SU-DHL-6 (cell line): ENCODE measurements at regions not wholly inside any gene's neighbourhood (a gene's known extent, or its start where the extent isn't known, plus 50 kb on each side); places are given as distances from the start of the nearest gene placed in this dataset.

Source experiments
- H2AFZ ChIP-seq: fragments of 200-600 bp; sonication (generic); 2 replicates; pipeline ENCODE4 v1.6.1; 2014; ENCODE audit warnings: low read depth, mild to moderate bottlenecking, moderate library complexity, mixed read lengths, antibody characterized with exemption, low read length; ENCODE audit not compliant: severe bottlenecking
- H3F3A ChIP-seq: fragments of 200-600 bp; shearing (Covaris generic); 2 replicates; pipeline ENCODE4 v1.6.0; 2016; ENCODE audit warnings: antibody characterized with exemption, mild to moderate bottlenecking; ENCODE audit not compliant: insufficient read depth
- H3K27ac ChIP-seq: fragments of 200-600 bp; sonication (generic); 2 replicates; pipeline ENCODE4 v1.5.1; 2016; ENCODE audit warnings: low read depth, mild to moderate bottlenecking, low read length, moderate library complexity, mixed read lengths
- H3K27me3 ChIP-seq: fragments of 200-600 bp; sonication (generic), shearing (Covaris generic); 2 replicates; pipeline ENCODE4 v1.6.0; 2014; ENCODE audit warnings: mild to moderate bottlenecking, low read length
- H3K36me3 ChIP-seq: fragments of 200-600 bp; sonication (generic); 2 replicates; pipeline ENCODE4 v1.6.1; 2014; ENCODE audit warnings: mild to moderate bottlenecking, low read length, mixed read lengths
- H3K4me2 ChIP-seq: fragments of 300-600, 200-600 bp; shearing (Covaris generic), sonication (generic); 2 replicates; pipeline ENCODE4 v1.6.0; 2014; ENCODE audit warnings: low read length, low read depth, mild to moderate bottlenecking; ENCODE audit not compliant: poor library complexity, severe bottlenecking
- H3K4me3 ChIP-seq: fragments of 200-600 bp; sonication (generic); 2 replicates; pipeline ENCODE4 v1.5.1; 2014; ENCODE audit warnings: antibody characterized with exemption, low read length, mild to moderate bottlenecking, mixed read lengths; ENCODE audit not compliant: insufficient read depth, poor library complexity, severe bottlenecking
- H3K79me2 ChIP-seq: fragments of 200-600 bp; sonication (generic); 2 replicates; pipeline ENCODE4 v1.6.1; 2014; ENCODE audit warnings: mild to moderate bottlenecking, low read length, moderate library complexity; ENCODE audit not compliant: insufficient read depth
- H3K9ac ChIP-seq: fragments of 200-600 bp; sonication (generic); 2 replicates; pipeline ENCODE4 v1.7.0; 2014; ENCODE audit warnings: mild to moderate bottlenecking, low read length
- H3K9me2 ChIP-seq: fragments of 200-600 bp; sonication (generic); replicated peaks from 2 replicates; pipeline ENCODE4 v1.6.1; 2014; ENCODE audit warnings: low read length; ENCODE audit not compliant: insufficient read depth
- H3K9me3 ChIP-seq: fragments of 200-600 bp; sonication (generic); 2 replicates; pipeline ENCODE4 v1.6.1; 2014; ENCODE audit warnings: low read length, mixed read lengths; ENCODE audit not compliant: insufficient read depth
- H4K20me1 ChIP-seq: fragments of 200-600 bp; sonication (generic); 2 replicates; pipeline ENCODE4 v1.6.1; 2014; ENCODE audit warnings: low read depth, mild to moderate bottlenecking, antibody characterized with exemption, low read length, moderate library complexity, mixed read lengths
- CTCF ChIP-seq: fragments of 200-600 bp; sonication (generic); IDR thresholded peaks from one replicate; pipeline ENCODE4 v1.5.1; 2017; ENCODE audit warnings: antibody characterized with exemption, mild to moderate bottlenecking, low read length, moderate library complexity; ENCODE audit not compliant: insufficient read depth, poor library complexity, severe bottlenecking
- EZH2phosphoT487 ChIP-seq: fragments of 200-600 bp; sonication (generic), shearing (Covaris generic); conservative IDR thresholded peaks from 2 replicates; pipeline ENCODE4 v1.6.1; 2018; ENCODE audit warnings: mild to moderate bottlenecking, antibody characterized with exemption, low read length, moderate library complexity, mixed read lengths

- Histone ChIP-seq H3K36me3 (no peaks in the 10 kb centered on the region), H3K9me2 (no peaks in the 10 kb centered on the region), H4K20me1 (no peaks in the 10 kb centered on the region), H3K27ac (no peak overlapping the region), H3K4me3 (no peak overlapping the region), H3K9me3 (no peaks in the 10 kb centered on the region), H3K4me2 (no peak overlapping the region), H3F3A (no peaks in the 10 kb centered on the region), H3K27me3 (no peaks in the 10 kb centered on the region), H3K9ac (no peak overlapping the region), H3K79me2 (no peaks in the 10 kb centered on the region), H2AFZ (no peak overlapping the region)
- TF ChIP-seq EZH2phosphoT487: no peak
- TF ChIP-seq CTCF: no peak
These were observed 96.8 kb downstream of the GLI2 start for GRCh38 chr2:120832296-120833070.

GRCh38 chr2:120833127-120833675 lies 97.5 kb downstream of the GLI2 start:
- TF ChIP-seq EZH2phosphoT487 (no peak), CTCF (no peak)
- H4K20me1 ChIP-seq: no peaks in the 10 kb centered on the region
- H3K36me3 ChIP-seq: no peaks in the 10 kb centered on the region
- no peaks in the 10 kb centered on the region for H3K27me3 ChIP-seq
- no peak overlapping the region for H3K9ac ChIP-seq
- no peak overlapping the region for H3K27ac ChIP-seq
- no peak overlapping the region for H3K4me3 ChIP-seq
- no peaks in the 10 kb centered on the region for H3K9me2 ChIP-seq
- no peak overlapping the region for H2AFZ ChIP-seq
- no peaks in the 10 kb centered on the region for H3K79me2 ChIP-seq
- H3F3A ChIP-seq: no peaks in the 10 kb centered on the region
- no peak overlapping the region for H3K4me2 ChIP-seq
- no peaks in the 10 kb centered on the region for H3K9me3 ChIP-seq

GRCh38 chr2:120834206-120834605 lies 98.5 kb downstream of the GLI2 start:
- Histone ChIP-seq H3K4me2 (no peak overlapping the region), H3K9me2 (no peaks in the 10 kb centered on the region), H3K36me3 (no peaks in the 10 kb centered on the region), H3K27ac (no peak overlapping the region), H3K4me3 (no peak overlapping the region), H3K9me3 (no peaks in the 10 kb centered on the region), H3K79me2 (no peaks in the 10 kb centered on the region), H3F3A (no peaks in the 10 kb centered on the region), H2AFZ (no peak overlapping the region), H4K20me1 (no peaks in the 10 kb centered on the region), H3K27me3 (no peaks in the 10 kb centered on the region), H3K9ac (no peak overlapping the region)
- TF ChIP-seq CTCF (no peak), EZH2phosphoT487 (no peak)
